Gastrocnemius medialis (tissue), 4 donors: ENCODE measurements at regions not wholly inside any gene's neighbourhood (a gene's known extent, or its start where the extent isn't known, plus 50 kb on each side); places are given as distances from the start of the nearest gene placed in this dataset.

Source experiments
- ATAC-seq, 2 donors: fragments of 150-250 bp; one replicate each; pipeline ENCODE4 v1.9.1; 2016
- DNase-seq, 2 donors: peaks; one replicate each; pipeline ENCODE4 v3.0.0-alpha.2; 2019
- H3K27ac ChIP-seq, 4 donors: fragments of 200-600 bp; sonication (generic); 1 replicate in 1 of 4; 2 replicates in 3 of 4; pipeline ENCODE4 v1.5.1; 2016 to 2018; ENCODE audit warnings: mild to moderate bottlenecking in 2 of 4, moderate library complexity in 1 of 4
- H3K27me3 ChIP-seq, 3 donors: fragments of 200-600 bp; sonication (generic) in 2 of 3; 1 replicate in 1 of 3; 2 replicates in 2 of 3; pipeline versions ENCODE4 v1.5.1 to v1.6.0; 2016 to 2019; ENCODE audit warnings: mild to moderate bottlenecking in 1 of 3, moderate library complexity in 1 of 3
- H3K36me3 ChIP-seq, 2 donors: fragments of 200-600 bp; sonication (generic) in 1 of 2; one replicate each; pipeline ENCODE4 v1.5.1; 2017 to 2018
- H3K4me1 ChIP-seq, 2 donors: fragments of 200-600 bp; sonication (generic) in 1 of 2; one replicate each; pipeline ENCODE4 v1.5.1; 2016 to 2017; ENCODE audit warnings: mild to moderate bottlenecking in 2 of 2
- H3K4me3 ChIP-seq, 4 donors: fragments of 200-600 bp; sonication (generic) in 3 of 4; 1 replicate in 1 of 4; 2 replicates in 3 of 4; pipeline ENCODE4 v1.5.1; 2016 to 2019; ENCODE audit warnings: mild to moderate bottlenecking in 2 of 4
- H3K9me3 ChIP-seq, 3 donors: fragments of 200-600 bp; sonication (generic) in 2 of 3; 1 replicate in 1 of 3; 2 replicates in 2 of 3; pipeline ENCODE4 v1.5.1; 2016 to 2019
- CTCF ChIP-seq, 5 experiments: fragments of 450-650 bp in 3 of 5; fragments of 200-600 bp in 2 of 5; sonication (generic) in 2 of 5; IDR thresholded peaks in 4 of 5; conservative IDR thresholded peaks in 1 of 5; 1 replicate in 4 of 5; 2 replicates in 1 of 5; pipeline ENCODE4 v1.5.1; 2016 to 2019; ENCODE audit warnings: antibody characterized with exemption in 5 of 5, mild to moderate bottlenecking in 3 of 5, moderate library complexity in 3 of 5
- POLR2A ChIP-seq, 2 donors: fragments of 450-650 bp; IDR thresholded peaks; one replicate each; pipeline ENCODE4 v1.6.1; 2017; ENCODE audit warnings: antibody characterized with exemption in 2 of 2, mild to moderate bottlenecking in 2 of 2, moderate library complexity in 2 of 2
- in situ Hi-C, 4 donors: fragments of 200-750 bp; cut with MboI; loops; one replicate each; pipeline versions ENCODE4 v1.15.0 to v1.8.0; 2017; ENCODE audit warnings: low sequenced_read_pairs in 4 of 4
- intact Hi-C: fragments of 100-400 bp; cut with DNase I; formaldehyde crosslinking; loops from one replicate; pipeline ENCODE4 v1.15.1; 2023; ENCODE audit warnings: low total_unique reads

GRCh38 chr9:87088192-87088591 lies 140.9 kb upstream of the GAS1 start:
- peaks cover 12 to 13% of the 10 kb centered on the region in 2 donors for H3K4me1 ChIP-seq
- no peaks in the 10 kb centered on the region for H3K27me3 ChIP-seq
- no peak overlapping the region for H3K27ac ChIP-seq
- DNase-seq, result peak in 1 of 2 donors; percentile 25
- H3K4me3 ChIP-seq, result no peak overlapping the region
- in situ Hi-C loops (no loop called here), intact Hi-C loops (no loop called here)
- no peaks in the 10 kb centered on the region for H3K9me3 ChIP-seq
- peak; percentile 64 to 85 for ATAC-seq
- no peaks in the 10 kb centered on the region for H3K36me3 ChIP-seq
- no peak for TF ChIP-seq CTCF (IDR thresholded peaks at IDR 0.05 in 4 of 5, conservative IDR thresholded peaks at IDR 0.05 in 1 of 5)
- TF ChIP-seq POLR2A (IDR thresholded peaks at IDR 0.05), result no peak

GRCh38 chr9:87088621-87089365 lies 141.5 kb upstream of the GAS1 start:
- H3K36me3 ChIP-seq, result no peaks in the 10 kb centered on the region
- peaks cover 12 to 13% of the 10 kb centered on the region in 2 donors for H3K4me1 ChIP-seq
- intact Hi-C loops, result no loop called here
- H3K27me3 ChIP-seq, result no peaks in the 10 kb centered on the region
- no peak for TF ChIP-seq POLR2A (IDR thresholded peaks at IDR 0.05)
- no peak for DNase-seq
- H3K9me3 ChIP-seq, result no peaks in the 10 kb centered on the region
- no peak for ATAC-seq
- in situ Hi-C loops, result no loop called here
- no peak overlapping the region for H3K27ac ChIP-seq
- no peak overlapping the region for H3K4me3 ChIP-seq

- H3K27ac ChIP-seq, result peak overlapping the region in 1 of 4 donors; percentile 2
- no peaks in the 10 kb centered on the region for H3K9me3 ChIP-seq
- H3K4me1 ChIP-seq, result peaks cover 12 to 13% of the 10 kb centered on the region in 2 donors
- intact Hi-C loops, result no loop called here
- TF ChIP-seq POLR2A (IDR thresholded peaks at IDR 0.05), result no peak
- TF ChIP-seq CTCF (IDR thresholded peaks at IDR 0.05 in 4 of 5, conservative IDR thresholded peaks at IDR 0.05 in 1 of 5), result no peak
- in situ Hi-C loops, result no loop called here
- no peak overlapping the region for H3K4me3 ChIP-seq
- DNase-seq (no peak), ATAC-seq (no peak)
- no peaks in the 10 kb centered on the region for H3K27me3 ChIP-seq
- no peaks in the 10 kb centered on the region for H3K36me3 ChIP-seq
These were observed 142.2 kb upstream of the GAS1 start for GRCh38 chr9:87089506-87089905.

GRCh38 chr9:87089929-87090328 lies 142.6 kb upstream of the GAS1 start:
- H3K9me3 ChIP-seq, result no peaks in the 10 kb centered on the region
- no peaks in the 10 kb centered on the region for H3K27me3 ChIP-seq
- TF ChIP-seq POLR2A (IDR thresholded peaks at IDR 0.05) (no peak), CTCF (IDR thresholded peaks at IDR 0.05 in 4 of 5, conservative IDR thresholded peaks at IDR 0.05 in 1 of 5) (no peak)
- H3K36me3 ChIP-seq, result no peaks in the 10 kb centered on the region
- in situ Hi-C loops, result no loop called here
- intact Hi-C loops, result no loop called here
- DNase-seq (no peak), ATAC-seq (peak; percentile 46 to 47)
- peak overlapping the region in 1 of 4 donors; percentile 2 for H3K27ac ChIP-seq
- no peak overlapping the region for H3K4me3 ChIP-seq
- peaks cover 12 to 13% of the 10 kb centered on the region in 2 donors for H3K4me1 ChIP-seq

GRCh38 chr9:87093777-87094176 lies 146.5 kb upstream of the GAS1 start:
- H3K27me3 ChIP-seq, result no peaks in the 10 kb centered on the region
- H3K9me3 ChIP-seq, result no peaks in the 10 kb centered on the region
- no peak for DNase-seq
- no peaks in the 10 kb centered on the region for H3K36me3 ChIP-seq
- no peak for TF ChIP-seq CTCF (IDR thresholded peaks at IDR 0.05 in 4 of 5, conservative IDR thresholded peaks at IDR 0.05 in 1 of 5)
- no peak for TF ChIP-seq POLR2A (IDR thresholded peaks at IDR 0.05)
- intact Hi-C loops (no loop called here), in situ Hi-C loops (no loop called here)
- H3K4me1 ChIP-seq, result peaks cover 0 to under 1% of the 10 kb centered on the region in 2 donors
- ATAC-seq, result no peak
- no peak overlapping the region for H3K27ac ChIP-seq
- no peak overlapping the region for H3K4me3 ChIP-seq
